Stimulated activated effector memory CD8-positive, alpha-beta T cell treated with anti-CD3 and anti-CD28 coated beads, Interleukin-12 subunit alpha, Interleukin-12 subunit beta, amount 100 ng/mL, for 72 hours (primary cell): ENCODE measurements at regions not wholly inside any gene's neighbourhood (a gene's known extent, or its start where the extent isn't known, plus 50 kb on each side); places are given as distances from the start of the nearest gene placed in this dataset.
"Not testable (repeated sequence)": the region's sequence is repeated elsewhere in the genome, so short reads cannot be mapped to it uniquely, and the experiment has no call there.

ENCODE experiments used
- ATAC-seq: fragments of 150-1000 bp; cut with Tn5 transposase; 2 replicates; pipeline ENCODE4 v1.10.0; 2021
- DNase-seq, 2 donors: peaks; one replicate each; pipeline ENCODE4 v3.0.0; 2021 to 2022; ENCODE audit warnings: low spot score in 2 of 2
- H3K27ac Mint-ChIP-seq: one replicate; pipeline ENCODE4 v1.8.0; 2022; ENCODE audit warnings: mild to moderate bottlenecking, mixed read lengths
- H3K36me3 Mint-ChIP-seq: one replicate; pipeline ENCODE4 v1.8.0; 2022; ENCODE audit warnings: mild to moderate bottlenecking, mixed read lengths
- H3K4me1 Mint-ChIP-seq: one replicate; pipeline ENCODE4 v1.8.0; 2022; ENCODE audit warnings: mixed read lengths
- H3K4me3 Mint-ChIP-seq: one replicate; pipeline ENCODE4 v1.8.0; 2022; ENCODE audit warnings: mild to moderate bottlenecking, mixed read lengths
- H3K9me3 Mint-ChIP-seq: one replicate; pipeline ENCODE4 v1.8.0; 2022; ENCODE audit warnings: mixed read lengths

GRCh38 chr3:1456781-1457311 is 364.0 kb downstream of the CNTN6 start:
- DNase-seq (no peak), ATAC-seq (no peak)
- Mint-ChIP-seq H3K9me3 (peaks cover 12% of the 10 kb centered on the region), H3K27ac (no peak overlapping the region), H3K4me3 (no peak overlapping the region), H3K36me3 (no peaks in the 10 kb centered on the region), H3K4me1 (no peaks in the 10 kb centered on the region)

GRCh38 chr3:1462371-1462770 is 369.5 kb downstream of the CNTN6 start:
- Mint-ChIP-seq H3K27ac (no peak overlapping the region), H3K4me1 (no peaks in the 10 kb centered on the region), H3K4me3 (no peak overlapping the region), H3K9me3 (peaks cover 10% of the 10 kb centered on the region), H3K36me3 (no peaks in the 10 kb centered on the region)
- DNase-seq: no peak
- no peak for ATAC-seq

GRCh38 chr3:1462856-1463450 is 370.1 kb downstream of the CNTN6 start:
- no peak for ATAC-seq
- H3K4me1 Mint-ChIP-seq: no peaks in the 10 kb centered on the region
- DNase-seq: no peak
- H3K9me3 Mint-ChIP-seq: peaks cover 10% of the 10 kb centered on the region
- H3K27ac Mint-ChIP-seq: no peak overlapping the region
- H3K4me3 Mint-ChIP-seq: no peak overlapping the region
- H3K36me3 Mint-ChIP-seq: no peaks in the 10 kb centered on the region

GRCh38 chr3:1465091-1465490 is 372.3 kb downstream of the CNTN6 start:
- H3K27ac Mint-ChIP-seq, ATAC-seq, H3K4me3 Mint-ChIP-seq, DNase-seq, H3K36me3 Mint-ChIP-seq, H3K4me1 Mint-ChIP-seq: not testable (repeated sequence)
- peaks cover 10% of the 10 kb centered on the region for H3K9me3 Mint-ChIP-seq

- Mint-ChIP-seq H3K36me3 (no peaks in the 10 kb centered on the region), H3K4me3 (no peak overlapping the region), H3K9me3 (peaks cover 10% of the 10 kb centered on the region), H3K4me1 (no peaks in the 10 kb centered on the region), H3K27ac (no peak overlapping the region)
- DNase-seq (no peak), ATAC-seq (no peak)
These were observed 375.3 kb downstream of the CNTN6 start for GRCh38 chr3:1468145-1468544.

- peaks cover 6% of the 10 kb centered on the region for H3K9me3 Mint-ChIP-seq
- H3K4me3 Mint-ChIP-seq: no peak overlapping the region
- H3K4me1 Mint-ChIP-seq: no peaks in the 10 kb centered on the region
- no peak for ATAC-seq
- H3K36me3 Mint-ChIP-seq: no peaks in the 10 kb centered on the region
- DNase-seq: no peak
- no peak overlapping the region for H3K27ac Mint-ChIP-seq
These were observed 376.4 kb downstream of the CNTN6 start for GRCh38 chr3:1469248-1469647.

- peaks cover 4% of the 10 kb centered on the region for H3K9me3 Mint-ChIP-seq
- no peaks in the 10 kb centered on the region for H3K4me1 Mint-ChIP-seq
- no peak overlapping the region for H3K27ac Mint-ChIP-seq
- ATAC-seq (no peak), DNase-seq (no peak)
- no peak overlapping the region for H3K4me3 Mint-ChIP-seq
- H3K36me3 Mint-ChIP-seq: no peaks in the 10 kb centered on the region
These were observed 376.9 kb downstream of the CNTN6 start for GRCh38 chr3:1469687-1470086.

- Mint-ChIP-seq H3K9me3 (peaks cover 11% of the 10 kb centered on the region), H3K4me3 (no peak overlapping the region), H3K4me1 (no peaks in the 10 kb centered on the region), H3K27ac (no peak overlapping the region), H3K36me3 (no peaks in the 10 kb centered on the region)
- no peak for ATAC-seq
- DNase-seq: no peak
These were observed 384.8 kb downstream of the CNTN6 start for GRCh38 chr3:1477669-1478068.

GRCh38 chr3:1495466-1495865 is 402.6 kb downstream of the CNTN6 start:
- Mint-ChIP-seq H3K4me1 (no peaks in the 10 kb centered on the region), H3K36me3 (no peaks in the 10 kb centered on the region), H3K9me3 (peaks cover 14% of the 10 kb centered on the region), H3K4me3 (no peak overlapping the region), H3K27ac (no peak overlapping the region)
- DNase-seq (no peak), ATAC-seq (no peak)

- H3K27ac Mint-ChIP-seq: no peak overlapping the region
These were observed 406.9 kb downstream of the CNTN6 start for GRCh38 chr3:1499694-1500093.

GRCh38 chr3:1501406-1502115 is 408.7 kb downstream of the CNTN6 start:
- no peak for DNase-seq

More at GRCh38 chr3:1499694-1500093, 406.9 kb downstream of the CNTN6 start:
- Mint-ChIP-seq H3K9me3 (peaks cover 15% of the 10 kb centered on the region), H3K36me3 (no peaks in the 10 kb centered on the region), H3K4me3 (no peak overlapping the region), H3K4me1 (no peaks in the 10 kb centered on the region)
- DNase-seq (no peak), ATAC-seq (no peak)

GRCh38 chr3:1506090-1506489 is 413.3 kb downstream of the CNTN6 start:
- Mint-ChIP-seq H3K27ac (no peak overlapping the region), H3K4me3 (no peak overlapping the region), H3K4me1 (no peaks in the 10 kb centered on the region), H3K9me3 (peaks cover 16% of the 10 kb centered on the region), H3K36me3 (no peaks in the 10 kb centered on the region)
- no peak for ATAC-seq
- no peak for DNase-seq

More at GRCh38 chr3:1501406-1502115, 408.7 kb downstream of the CNTN6 start:
- Mint-ChIP-seq H3K4me3 (no peak overlapping the region), H3K9me3 (peaks cover 15% of the 10 kb centered on the region), H3K4me1 (no peaks in the 10 kb centered on the region), H3K36me3 (no peaks in the 10 kb centered on the region), H3K27ac (no peak overlapping the region)
- no peak for ATAC-seq

- DNase-seq (no peak), ATAC-seq (no peak)
- Mint-ChIP-seq H3K9me3 (peaks cover 17% of the 10 kb centered on the region), H3K27ac (no peak overlapping the region), H3K4me3 (no peak overlapping the region), H3K4me1 (no peaks in the 10 kb centered on the region), H3K36me3 (no peaks in the 10 kb centered on the region)
These were observed 420.8 kb downstream of the CNTN6 start for GRCh38 chr3:1513662-1514061.

- no peak for ATAC-seq
- no peak for DNase-seq
- Mint-ChIP-seq H3K27ac (no peak overlapping the region), H3K36me3 (no peaks in the 10 kb centered on the region), H3K4me3 (no peak overlapping the region), H3K9me3 (peaks cover 12% of the 10 kb centered on the region), H3K4me1 (no peaks in the 10 kb centered on the region)
These were observed 423.1 kb downstream of the CNTN6 start for GRCh38 chr3:1515882-1516281.

GRCh38 chr3:1527786-1528185 is 435.0 kb downstream of the CNTN6 start:
- peaks cover 17% of the 10 kb centered on the region for H3K9me3 Mint-ChIP-seq
- DNase-seq (no peak), ATAC-seq (no peak)
- no peaks in the 10 kb centered on the region for H3K36me3 Mint-ChIP-seq
- no peak overlapping the region for H3K27ac Mint-ChIP-seq
- H3K4me1 Mint-ChIP-seq: no peaks in the 10 kb centered on the region
- H3K4me3 Mint-ChIP-seq: no peak overlapping the region

- no peak overlapping the region for H3K27ac Mint-ChIP-seq
- DNase-seq: no peak
- peaks cover 11% of the 10 kb centered on the region for H3K9me3 Mint-ChIP-seq
- no peak for ATAC-seq
- no peaks in the 10 kb centered on the region for H3K4me1 Mint-ChIP-seq
- no peak overlapping the region for H3K4me3 Mint-ChIP-seq
- no peaks in the 10 kb centered on the region for H3K36me3 Mint-ChIP-seq
These were observed 435.8 kb downstream of the CNTN6 start for GRCh38 chr3:1528621-1529020.
